GM04504 (cell line): ENCODE measurements at regions not wholly inside any gene's neighbourhood (a gene's known extent, or its start where the extent isn't known, plus 50 kb on each side); places are given as distances from the start of the nearest gene placed in this dataset.
"Not testable (repeated sequence)": the region's sequence is repeated elsewhere in the genome, so short reads cannot be mapped to it uniquely, and the experiment has no call there.

ENCODE experiments used
- DNase-seq: peaks from one replicate; pipeline ENCODE4 v3.0.0-alpha.2; 2012; ENCODE audit warnings: low read depth

DNA sequence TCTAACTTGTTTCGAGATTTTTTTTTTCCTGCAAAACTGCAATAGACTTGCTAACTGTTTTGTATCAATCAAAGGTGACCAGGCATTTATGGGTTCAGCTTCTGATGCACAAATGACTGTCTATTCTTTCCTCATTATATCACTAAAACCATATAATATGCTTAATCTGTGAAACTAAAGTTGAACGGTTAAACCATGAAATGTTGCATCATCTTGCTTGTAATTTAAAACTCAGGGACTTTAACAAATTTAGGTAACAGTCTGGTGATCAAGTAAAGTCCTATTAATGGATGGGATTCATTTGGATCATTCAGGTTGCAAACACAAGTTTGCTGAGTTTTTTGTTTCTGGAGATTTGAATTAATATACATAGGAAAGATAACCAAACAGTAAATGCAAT is 232.0 kb upstream of the LUZP2 start:
- no peak for DNase-seq

DNA sequence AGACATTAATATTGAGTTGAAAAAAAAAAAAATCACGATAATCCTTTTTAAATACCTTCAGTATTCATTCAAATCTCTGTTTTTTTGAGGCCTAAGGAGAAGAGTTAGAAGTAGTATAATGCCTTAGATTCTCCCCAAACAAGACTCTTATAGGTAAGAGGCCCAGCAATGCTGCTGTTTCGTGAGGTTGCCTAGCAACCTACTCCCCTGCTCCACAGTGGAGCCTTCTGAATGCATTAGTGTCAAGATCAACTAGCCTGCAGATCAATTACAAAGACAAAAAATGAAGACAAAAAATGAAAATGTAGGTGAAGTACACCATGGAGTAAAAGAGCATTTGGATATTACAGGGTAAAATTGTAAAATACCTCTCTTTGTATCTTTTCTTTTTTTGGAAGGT is 229.8 kb upstream of the LUZP2 start:
- DNase-seq, result no peak

DNA sequence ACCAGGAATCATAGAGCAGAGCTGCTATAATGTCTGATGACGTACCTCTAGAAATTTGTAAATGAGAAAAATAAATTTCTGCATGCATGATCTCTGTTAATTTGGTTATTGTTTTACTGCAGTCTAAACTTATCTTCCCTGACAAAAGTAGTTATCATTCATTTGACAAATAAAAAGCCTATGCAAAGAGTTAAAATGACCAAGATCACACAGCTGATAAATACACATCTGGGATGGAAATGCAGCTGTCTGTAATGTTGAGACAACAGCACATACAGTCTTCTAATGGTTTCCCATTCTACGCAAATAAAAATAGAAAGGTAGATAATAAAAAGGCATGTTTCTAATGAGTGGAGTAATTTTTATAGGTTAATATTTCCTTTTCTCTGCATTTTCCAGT is 225.1 kb upstream of the LUZP2 start:
- no peak for DNase-seq

DNA sequence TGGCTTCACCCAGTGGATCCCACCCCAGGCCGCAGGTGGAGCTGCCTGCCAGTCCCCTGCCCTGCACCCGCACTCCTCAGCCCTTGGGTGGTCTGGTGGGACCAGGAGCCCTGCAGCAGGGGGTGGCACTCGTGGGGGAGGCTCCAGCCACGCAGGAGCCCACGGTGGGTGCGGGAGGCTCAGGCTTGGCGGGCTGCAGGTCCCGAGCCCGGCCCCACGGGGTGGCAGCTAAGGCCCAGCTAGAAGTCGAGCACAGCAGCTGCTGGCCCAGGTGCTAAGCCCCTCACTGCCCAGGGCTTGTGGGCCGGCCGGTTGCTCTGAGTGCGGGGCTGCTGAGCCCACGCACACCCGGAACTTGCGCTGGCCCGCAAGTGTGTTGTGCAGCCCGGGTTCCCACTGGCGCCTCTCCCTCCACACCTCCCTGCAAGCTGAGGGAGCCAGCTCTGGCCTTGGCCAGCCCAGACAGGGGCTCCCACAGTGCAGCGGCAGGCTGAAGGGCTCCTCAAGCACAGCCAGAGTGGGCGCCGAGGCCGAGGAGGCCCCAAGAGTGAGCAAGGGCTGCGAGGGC is 222.6 kb upstream of the LUZP2 start:
- not testable (repeated sequence) for DNase-seq

DNA sequence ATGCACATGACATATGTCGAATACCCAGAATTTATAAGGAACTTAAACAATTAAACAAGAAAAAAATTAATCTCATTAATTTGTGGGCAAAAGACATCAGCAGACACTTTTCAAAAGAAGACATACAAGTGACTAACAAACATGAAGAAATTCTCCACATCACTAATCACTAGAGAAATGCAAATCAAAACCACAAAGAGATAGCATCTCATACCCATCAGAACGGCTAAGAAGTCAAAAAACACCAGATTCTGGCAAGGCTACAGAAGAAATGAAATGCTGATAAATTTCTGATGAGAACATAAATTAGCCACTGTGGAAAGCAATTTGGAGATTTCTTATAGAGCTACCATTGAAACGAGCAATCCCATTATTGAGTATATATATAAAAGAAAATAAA is 210.6 kb upstream of the LUZP2 start:
- DNase-seq, result no peak

DNA sequence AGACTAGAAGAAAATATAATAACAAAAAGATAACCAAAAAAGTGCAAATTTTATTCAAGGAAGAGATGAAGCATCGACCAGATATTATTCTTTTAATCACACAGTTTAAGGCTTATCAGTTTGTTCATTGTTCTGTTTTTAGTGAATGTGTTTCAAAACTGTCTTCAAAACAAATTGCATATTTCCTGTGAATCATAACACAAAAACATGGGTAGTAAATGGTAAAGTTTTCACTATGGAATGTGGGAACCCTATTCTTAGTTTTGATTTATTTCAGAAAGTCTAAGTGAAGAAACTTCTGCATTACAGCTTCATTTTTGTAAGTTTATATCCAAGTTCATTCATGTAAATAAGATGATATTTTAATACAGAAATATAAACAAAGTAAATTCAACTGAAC is 207.6 kb upstream of the LUZP2 start:
- no peak for DNase-seq

DNA sequence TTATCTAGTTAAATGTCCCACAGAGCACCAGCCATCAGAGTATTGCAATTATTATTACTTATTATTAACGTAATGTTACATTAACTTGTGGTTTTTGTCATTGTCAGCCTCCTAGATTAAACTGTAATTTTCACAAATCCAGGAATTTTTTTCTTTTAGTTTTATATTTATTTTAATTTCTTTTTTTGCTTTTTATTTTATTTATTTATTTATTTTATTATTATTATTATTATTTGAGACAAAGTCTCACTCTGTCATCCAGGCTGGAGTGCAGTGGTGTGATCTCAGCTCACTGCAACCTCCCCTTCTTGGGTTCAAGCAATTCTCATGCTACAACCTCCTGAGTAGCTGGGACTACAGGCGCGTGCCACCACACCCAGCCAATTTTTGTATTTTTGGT is 202.9 kb upstream of the LUZP2 start:
- no peak for DNase-seq

DNA sequence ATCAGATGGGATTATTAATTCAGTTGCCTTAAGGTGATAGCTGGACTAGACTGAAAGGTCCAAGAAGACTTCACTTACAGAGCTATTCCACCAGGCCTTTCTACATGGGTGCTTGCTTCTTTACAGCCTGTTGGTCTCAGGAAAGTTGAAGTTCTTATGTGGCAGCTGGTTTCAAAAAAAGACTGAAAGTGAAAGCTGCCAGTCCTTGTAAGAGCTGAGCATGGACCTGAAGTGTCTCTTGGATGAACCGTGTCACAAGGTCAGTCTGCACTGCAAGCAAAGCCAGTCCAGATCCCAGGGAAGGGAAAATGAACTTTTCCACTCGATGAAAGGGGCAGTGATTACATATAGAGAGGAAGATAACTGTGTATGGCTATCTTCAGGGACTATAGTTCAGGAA is 201.5 kb upstream of the LUZP2 start:
- DNase-seq, result no peak

DNA sequence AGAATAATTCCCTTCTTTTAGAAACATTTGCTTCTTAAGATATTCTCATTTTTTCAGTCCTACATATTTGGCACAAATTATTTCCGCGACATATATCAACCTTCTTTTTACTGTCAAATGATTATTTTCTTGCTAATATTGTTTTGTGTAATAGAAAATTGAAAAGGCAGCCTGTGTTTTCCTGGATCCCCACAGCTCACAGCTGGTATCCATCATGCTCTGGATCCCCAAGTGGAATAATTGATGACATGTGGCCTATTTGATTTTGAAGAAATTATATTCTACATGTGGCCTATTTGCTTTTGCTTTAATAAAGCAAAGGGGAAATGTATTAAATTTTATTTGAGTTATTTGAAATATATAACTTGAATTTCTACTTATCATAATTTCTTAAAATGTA is 199.4 kb upstream of the LUZP2 start:
- no peak for DNase-seq

DNA sequence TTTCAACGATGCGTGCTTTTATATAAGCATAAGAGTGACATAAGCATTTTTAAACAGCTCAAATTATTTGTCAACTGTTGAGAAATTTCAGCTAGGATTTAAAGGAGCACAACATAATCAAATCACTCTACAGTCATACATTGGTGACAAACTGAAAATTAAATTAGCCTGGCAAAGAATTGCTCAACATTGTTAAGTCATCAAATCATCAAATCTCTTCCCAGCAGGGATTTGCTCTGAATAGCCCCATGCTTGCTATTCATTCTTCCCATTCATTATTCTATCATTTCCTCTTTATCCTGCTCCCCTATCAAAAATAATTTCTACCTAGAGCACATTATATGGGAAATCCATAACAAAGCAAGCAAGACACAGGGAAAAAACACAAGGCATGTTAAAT is 198.7 kb upstream of the LUZP2 start:
- peak; percentile 6 for DNase-seq

DNA sequence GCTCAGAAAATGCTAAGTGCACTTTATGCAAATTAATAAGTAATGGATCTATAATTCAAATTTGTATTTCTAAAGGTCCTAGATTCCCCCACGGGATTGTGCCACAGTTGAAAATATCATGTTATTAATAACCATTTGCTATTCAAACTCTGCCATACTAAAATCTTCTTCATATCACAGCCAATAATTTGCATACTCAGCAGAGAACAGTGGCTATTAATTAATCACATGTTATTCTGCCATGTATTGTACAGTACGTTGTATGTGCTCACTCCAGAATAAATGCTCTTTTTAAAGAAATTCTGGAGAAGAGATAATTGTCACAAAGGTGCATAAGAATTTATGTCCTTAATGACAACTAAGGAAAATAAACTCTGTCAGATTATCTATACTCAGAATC is 184.9 kb upstream of the LUZP2 start:
- no peak for DNase-seq

DNA sequence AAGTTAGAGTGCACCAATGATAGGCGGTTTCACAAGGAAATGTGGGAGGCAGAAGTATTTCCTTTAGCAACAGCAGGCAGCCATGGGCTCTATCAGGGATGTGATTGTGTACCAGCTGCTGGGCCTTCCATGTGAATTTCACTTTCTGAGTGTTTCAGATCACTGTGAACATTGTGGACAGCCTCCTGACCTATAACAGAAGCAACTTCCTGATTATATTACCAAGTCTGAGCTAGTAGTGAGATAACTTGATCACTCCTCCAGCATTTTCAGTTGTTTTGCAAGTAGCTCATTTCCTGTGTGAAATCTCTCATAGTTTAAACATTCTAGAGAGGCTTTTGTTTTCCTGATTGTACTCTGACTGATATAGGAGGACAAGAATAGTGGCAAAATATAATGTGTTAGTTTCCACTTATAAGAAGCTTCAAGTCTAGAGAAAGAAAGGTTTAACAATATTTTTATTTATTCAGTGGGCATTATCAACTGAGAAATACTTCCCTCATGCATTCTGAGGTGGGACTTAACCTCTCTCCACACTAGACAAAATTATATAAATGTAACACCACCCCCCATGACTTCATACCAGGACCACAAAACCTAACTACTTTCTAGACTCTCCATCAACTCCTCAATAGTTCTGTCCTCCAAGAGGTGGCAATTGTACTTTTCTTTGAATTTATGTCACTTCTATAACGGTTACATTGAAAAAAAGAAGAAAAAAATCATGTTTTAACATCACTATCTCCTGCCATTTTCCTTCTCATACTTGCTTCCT is 184.2 kb upstream of the LUZP2 start:
- no peak for DNase-seq

DNA sequence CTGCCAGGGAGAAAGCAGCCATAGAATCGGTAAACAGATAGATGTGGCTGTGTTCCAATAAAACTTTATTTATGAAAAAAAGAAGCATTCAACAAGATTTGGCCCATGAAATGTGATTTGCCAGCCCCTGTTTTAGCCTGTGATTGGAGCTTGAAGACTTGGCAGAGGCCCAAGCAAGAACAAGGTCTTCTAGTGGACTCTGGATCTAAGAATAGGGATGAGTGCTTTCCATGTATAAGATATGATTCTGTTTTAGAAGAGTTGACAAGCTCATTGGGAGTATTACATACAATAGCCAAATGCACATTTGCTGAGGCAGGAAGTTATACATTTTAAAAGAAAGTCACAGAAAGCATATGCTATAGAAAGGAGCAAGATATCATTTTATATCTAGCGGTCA is 175.6 kb upstream of the LUZP2 start:
- no peak for DNase-seq

DNA sequence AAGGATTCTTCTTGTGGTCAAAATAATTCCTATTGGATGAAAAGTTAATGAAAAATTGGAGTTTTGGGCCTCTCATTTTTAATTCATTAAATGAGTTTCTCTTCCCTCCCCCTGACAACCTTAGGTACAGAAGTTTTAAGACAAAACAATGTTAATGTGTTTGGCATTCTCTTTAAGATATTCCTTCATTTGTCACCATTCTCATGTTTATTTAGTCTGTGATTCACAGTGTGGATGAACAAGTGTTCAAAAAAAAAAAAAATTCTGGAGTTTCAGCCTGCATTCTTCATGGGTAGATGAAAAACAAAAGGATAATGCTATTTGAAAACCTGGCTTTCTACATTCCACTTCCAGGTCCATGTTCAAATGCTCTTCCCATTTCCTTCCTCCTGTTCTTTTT is 172.6 kb upstream of the LUZP2 start:
- DNase-seq, result no peak

DNA sequence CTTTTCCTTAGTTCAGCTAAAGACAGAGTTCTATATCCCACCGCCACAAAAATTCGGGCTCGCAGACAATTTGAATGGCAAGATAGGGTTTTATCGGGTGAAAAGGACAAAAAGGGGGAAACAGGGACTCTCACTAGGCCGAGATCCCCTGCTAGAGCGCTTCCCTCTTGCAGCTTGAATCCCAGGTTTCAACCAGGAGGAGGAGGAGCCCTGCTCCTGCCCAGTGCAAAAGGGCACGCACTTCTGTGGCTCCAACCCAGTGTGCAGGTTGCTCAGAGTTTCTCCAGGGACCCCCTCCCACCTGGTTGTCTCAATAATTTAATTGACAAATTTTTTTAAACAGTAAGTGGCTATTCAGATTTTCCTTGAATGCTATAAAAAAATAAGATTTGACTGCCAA is 152.6 kb upstream of the LUZP2 start:
- no peak for DNase-seq

DNA sequence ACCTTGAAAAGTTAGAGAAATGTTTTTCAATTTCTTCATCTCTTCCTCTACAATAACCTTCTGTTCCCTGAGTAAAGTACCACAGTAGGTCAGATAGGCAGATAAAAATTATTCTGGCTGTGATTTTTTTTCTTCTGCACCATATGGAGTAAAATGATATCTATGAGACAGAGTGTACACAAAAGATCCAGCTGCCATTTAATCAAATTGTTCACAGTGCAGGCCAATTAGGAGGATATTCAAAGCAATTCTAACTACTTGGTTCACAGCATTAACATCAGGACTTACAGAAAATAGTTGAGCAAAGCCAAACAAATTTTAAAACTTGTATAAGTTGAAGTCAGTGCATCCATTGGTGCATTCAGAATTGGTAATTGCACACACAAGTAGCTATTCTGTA is 147.9 kb upstream of the LUZP2 start:
- DNase-seq, result no peak

DNA sequence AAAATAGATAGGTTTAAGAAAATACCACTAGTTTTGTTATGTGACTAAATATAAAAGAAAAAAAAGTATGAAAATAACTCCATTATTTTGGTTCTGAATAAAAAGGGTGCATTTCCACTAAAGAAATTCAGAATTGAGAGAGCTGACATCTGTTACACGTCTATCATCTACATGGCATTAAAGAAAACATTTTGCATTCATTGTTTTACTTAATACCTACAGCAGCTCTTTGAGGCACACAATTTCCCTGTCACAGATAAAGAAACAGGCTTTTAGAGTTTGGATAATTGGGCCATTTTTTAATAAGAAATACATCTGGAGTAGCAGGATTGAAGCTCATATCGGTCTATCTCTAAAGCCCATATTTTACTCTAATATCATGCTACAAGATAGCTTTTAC is 145.7 kb upstream of the LUZP2 start:
- DNase-seq, result no peak

DNA sequence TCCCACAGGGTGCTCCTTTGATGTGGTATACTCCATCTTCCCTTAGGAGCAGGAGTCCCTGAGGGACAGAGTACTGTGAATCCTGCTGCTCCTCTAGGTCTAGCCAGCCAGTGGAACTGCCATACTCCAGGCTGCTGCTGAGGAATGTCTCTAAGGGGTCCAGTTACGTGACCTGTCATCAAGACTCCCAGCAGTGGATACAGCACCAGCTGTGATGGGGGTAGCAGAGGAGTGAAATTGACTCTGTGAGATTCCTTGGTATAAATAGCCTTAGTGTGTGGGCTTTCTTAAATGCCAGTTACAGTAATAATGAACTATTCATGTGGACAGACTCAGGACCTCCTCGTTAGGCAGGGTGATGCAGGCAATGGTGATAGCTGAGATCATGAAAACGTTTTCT is 140.4 kb upstream of the LUZP2 start:
- DNase-seq, result no peak

DNA sequence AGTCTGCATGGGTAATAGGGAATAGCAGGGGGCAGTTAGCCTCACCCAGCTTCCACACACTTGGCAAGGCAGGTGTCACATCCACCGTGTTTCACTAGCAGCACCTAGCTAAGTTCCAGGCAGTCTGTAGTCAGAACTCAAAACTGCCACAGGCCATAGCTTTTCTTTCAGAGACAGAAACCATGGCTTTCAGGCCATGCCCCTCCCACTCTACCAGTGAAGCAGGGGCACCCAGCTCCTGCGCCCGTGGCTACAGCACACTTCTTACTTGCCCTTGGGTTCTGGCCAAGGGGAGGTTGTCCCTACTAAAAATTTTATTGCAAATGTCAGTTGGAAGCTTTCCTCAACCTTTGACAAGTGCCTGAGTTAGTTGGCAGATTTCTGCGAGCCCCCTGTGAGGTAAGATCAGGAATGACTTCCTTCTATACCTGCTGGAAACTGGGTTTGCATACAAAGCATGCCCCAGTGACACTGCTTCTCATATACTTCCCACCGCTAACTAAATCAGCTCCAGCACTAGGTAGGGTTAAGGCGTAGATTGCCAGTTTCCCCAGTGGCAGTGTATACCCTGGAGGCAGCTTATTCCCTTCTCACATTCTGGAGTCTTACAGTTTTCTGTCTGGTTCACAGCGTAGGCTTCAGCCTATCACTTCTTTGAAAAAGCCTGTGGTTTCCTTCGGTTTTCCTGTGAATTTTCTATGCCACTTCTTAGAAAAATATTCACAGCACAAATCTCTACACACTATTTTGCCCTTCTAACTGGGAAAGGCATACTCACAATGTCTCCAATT is 139.0 kb upstream of the LUZP2 start:
- no peak for DNase-seq

DNA sequence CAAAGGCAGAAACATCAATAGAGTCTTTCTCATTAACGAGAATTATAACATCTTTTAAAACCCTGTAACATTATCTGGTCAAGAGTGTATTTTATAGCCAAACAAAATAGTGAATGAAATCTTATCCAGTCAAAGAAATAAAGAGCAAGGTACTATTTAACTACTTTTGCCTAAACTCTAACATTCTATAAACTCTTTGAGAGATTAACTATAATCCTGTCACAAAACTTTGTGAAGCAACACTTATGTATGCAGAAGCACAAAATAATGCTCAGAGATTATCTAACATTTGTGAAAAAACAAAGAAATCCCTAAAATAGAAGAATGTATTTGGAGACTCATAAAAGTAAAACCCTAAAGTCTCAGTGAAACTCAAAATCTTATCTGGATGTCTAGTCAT is 124.4 kb upstream of the LUZP2 start:
- DNase-seq, result no peak

DNA sequence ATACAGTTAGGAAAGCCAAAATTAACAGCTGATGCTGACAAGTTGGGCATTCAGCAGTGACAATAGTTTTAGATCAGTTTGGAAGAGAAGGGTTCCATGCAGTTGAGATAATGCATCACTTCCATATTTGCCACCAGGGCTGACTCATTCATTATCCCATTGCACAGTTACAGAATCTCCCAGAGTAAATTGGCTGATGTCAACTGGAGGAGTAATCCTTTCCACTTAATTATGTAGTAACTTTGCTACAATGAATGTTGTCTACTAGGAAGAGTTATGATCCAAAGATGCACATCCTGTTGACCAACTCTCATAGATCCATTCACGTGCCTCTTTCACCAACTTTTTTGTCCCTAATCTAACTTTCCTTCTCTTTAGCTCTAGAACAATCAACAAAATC is 123.3 kb upstream of the LUZP2 start:
- DNase-seq, result no peak

DNA sequence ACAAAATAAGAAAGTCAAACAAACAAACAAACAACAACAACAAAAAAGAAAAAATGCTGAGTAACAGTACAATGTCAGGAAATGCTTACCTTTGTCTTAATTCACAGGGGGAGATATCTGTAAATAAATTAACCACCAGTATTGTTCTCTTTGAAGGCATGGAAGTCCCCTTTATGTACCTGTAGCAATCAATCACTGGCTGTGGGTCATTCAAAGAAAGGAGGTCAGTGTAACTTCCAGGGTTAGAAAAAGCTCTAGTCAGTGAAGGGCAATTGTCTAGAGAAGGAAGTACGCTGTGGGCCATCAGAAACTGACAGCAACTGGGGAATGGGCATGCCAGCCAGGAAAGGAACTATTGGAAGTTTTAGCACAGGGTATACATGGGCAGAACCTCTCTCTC is 121.5 kb upstream of the LUZP2 start:
- DNase-seq, result no peak

DNA sequence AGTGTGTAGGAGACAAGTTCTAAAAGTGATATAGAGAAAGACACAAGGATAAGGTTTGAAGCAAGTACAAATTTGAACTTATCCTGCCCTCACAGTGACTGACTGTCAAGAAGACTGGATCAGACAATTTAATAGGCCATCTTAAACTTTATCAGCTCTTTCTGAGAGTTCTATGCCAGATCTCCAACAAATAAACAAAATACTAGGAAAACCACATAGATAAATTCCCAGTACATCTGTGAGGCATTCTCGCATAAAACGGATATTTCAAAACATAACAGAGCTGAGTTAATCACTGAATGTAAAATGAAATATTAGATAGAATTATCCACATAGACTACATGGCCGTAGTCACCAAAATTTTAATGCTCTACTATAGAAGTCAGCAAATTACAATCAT is 120.9 kb upstream of the LUZP2 start:
- DNase-seq, result no peak

DNA sequence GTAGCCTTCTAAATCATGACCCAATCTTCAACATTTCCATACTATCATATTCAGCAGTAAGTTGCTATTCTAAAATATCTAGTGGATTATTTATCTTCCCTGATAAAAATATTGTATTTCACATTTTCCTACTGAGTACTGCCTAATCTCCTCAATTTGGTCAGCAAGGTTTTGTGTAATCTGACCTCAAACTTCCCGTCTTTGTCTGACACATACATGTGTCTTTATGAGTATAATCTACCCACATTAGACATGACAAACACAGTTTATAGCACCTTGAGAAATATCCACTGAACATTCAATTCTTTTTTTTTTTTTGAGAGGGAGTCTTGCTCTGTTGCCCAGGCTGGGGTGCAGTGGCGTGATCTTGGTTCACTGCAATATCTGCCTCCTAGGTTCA is 113.7 kb upstream of the LUZP2 start:
- no peak for DNase-seq
